Stimulated activated CD4-positive, alpha-beta T cell treated with anti-CD3 and anti-CD28 coated beads, Interleukin-2, amount 100 ng/mL, for 48 hours (primary cell): ENCODE measurements at regions not wholly inside any gene's neighbourhood (a gene's known extent, or its start where the extent isn't known, plus 50 kb on each side); places are given as distances from the start of the nearest gene placed in this dataset.

ENCODE experiments used
- DNase-seq, 2 donors: peaks; one replicate each; pipeline ENCODE4 v3.0.0-alpha.2; 2020

DNA sequence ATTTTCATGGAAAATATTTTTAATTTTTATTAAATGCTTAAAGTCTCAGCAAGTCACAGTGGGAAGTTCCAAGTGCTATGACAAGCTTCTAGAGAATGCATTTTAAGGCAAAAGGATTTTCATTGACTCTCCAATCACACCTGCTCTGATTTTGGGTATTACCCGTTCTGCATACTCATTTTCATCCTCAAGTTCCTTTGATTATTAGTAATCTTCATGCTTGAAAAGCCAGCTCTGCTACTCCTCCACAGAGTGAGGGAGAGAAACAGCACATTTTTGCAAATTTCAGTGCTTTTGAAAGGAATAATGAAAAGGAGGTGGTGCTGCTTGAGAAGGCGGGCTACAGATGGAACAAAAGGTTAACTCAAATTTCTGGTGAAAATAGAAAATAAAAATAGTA, 450.7 kb downstream of the NSUN3 start:
- no peak for DNase-seq

DNA sequence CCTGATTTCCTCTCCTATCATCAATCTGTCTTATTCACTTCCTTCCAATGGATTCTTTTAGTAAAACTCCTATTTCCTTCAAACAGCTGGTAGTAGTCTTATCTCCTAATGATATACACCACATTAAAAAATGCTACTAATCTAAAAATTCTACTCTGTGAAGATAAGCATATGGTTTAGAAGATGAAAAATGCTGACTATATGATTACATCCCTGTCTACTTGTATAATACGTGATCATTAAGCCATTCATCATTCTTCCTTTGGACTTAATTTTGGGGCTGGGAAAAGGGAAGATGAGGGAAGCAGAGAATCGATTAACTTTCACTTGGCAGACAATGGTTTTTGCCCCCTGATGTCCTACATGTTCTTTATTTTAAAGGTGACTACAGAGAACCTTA, 453.1 kb downstream of the NSUN3 start:
- DNase-seq = no peak

DNA sequence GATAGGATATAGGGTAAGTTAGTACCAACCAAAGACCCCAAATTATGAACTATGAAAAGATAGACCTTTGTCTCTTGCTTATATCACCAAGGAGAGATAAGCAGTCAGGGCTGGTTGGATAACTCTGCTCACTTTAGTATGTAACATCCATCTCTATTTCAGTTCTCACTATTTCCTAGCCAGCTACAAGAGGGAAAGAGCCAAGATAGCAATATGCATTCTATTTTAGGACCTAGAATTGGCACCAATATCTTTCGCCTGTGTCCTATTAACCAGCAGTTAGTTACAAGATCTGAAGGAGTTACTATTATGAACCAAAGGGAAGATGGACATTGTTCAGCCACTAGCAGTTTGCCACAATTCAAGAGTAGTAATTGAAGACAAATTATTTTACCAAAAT, 457.5 kb downstream of the NSUN3 start:
- DNase-seq = no peak

DNA sequence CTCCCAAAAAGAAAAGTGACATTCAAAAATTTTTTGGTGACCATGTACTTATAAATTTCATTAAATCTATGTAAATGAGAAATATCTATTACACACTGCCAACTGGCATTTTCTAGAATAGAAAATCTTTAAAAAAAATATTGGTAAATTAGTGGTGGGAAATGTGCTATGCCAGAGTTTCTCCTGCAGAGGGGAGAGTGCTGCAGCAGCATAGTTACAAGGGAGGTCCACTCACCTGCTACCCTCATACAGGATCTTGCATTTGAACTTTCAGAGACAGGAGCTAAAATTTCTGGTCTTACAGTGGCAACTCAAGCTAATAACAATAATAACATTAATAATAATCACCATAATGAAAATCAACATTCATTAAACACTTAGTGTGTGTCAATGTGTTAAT, 459.6 kb downstream of the NSUN3 start:
- DNase-seq = no peak

GRCh38 chr3:94524102-94524919, 461.4 kb downstream of the NSUN3 start:
- no peak for DNase-seq

DNA sequence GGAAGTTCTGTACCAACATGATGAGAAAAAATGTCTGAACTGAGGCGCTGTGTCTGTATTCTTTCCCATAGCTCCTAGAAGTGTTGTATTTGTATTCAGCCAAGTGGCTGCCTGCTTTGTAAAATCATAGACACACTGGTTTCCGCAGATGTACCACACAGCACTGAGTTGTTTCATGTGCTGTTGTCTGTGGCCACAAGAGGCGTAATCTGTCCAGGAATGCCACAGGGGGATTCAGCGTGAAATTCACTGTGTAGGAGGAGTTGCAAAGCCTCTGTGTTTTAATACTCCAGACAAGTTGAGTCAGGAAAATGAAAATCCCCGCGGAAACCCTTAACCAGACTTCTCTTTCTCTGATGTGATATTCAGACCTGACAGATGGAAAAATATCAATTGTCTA, 462.2 kb downstream of the NSUN3 start:
- DNase-seq = no peak

- DNase-seq = no peak
These were observed 467.0 kb downstream of the NSUN3 start for GRCh38 chr3:94529816-94530215.

DNA sequence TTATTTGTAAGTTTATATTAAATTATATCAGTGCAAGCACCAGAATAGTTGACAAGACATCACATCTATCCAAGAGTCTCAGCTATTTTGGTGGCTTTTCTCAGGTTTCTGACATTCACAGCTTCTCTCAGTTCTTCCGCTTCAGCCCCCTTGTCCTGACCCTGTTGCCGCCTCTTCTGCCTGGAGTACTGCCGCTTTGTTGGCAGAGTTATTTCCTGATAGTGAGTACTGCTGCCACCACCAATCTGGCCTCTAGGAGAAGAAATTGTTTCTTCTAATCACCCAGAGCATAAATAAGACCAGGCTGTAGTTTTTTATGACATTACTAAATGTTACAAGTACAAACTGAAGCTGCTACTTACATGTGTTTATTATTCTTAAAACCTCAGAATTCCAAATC, 470.1 kb downstream of the NSUN3 start:
- no peak for DNase-seq

DNA sequence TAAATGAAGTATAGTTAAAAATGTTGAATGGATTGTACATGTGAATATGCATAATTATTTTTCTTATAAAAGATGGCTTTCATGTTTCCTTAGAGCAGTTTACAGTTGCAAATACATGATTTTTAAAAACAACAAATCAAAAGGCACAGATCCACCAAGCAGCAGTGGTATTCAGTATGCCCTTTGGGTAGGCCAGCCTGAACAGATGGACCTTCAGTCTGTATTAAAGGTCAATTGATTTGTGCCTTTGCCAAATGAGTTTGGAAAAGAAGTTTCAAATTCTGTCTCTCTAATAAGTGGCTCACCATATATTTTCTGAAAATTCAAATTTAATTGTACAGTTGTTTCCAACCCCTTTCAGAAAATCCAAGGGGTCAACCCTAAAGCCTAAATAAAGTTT, 477.1 kb downstream of the NSUN3 start:
- DNase-seq = no peak

DNA sequence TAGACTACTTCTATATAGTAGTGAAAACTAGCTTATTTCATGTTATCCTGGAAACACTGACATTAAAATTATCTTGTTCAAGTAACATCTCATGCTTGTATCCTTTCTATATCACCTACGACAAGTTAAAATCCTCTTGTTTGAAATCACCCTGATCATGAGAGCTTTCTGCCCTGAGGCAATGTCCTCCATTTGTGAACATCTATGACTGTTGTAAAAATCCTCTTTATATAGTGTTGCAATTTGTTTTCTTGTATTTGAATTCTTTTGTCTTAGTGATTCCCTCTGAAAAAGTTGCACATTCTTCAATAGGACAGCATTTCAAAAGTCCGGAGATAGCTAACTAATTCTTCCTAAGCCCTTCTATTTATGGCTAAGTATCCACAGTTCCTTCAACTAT, 480.3 kb downstream of the NSUN3 start:
- no peak for DNase-seq

GRCh38 chr3:94544131-94544789, 481.4 kb downstream of the NSUN3 start:
- DNase-seq = no peak

- no peak for DNase-seq
These were observed 485.9 kb downstream of the NSUN3 start for GRCh38 chr3:94548581-94549316.

DNA sequence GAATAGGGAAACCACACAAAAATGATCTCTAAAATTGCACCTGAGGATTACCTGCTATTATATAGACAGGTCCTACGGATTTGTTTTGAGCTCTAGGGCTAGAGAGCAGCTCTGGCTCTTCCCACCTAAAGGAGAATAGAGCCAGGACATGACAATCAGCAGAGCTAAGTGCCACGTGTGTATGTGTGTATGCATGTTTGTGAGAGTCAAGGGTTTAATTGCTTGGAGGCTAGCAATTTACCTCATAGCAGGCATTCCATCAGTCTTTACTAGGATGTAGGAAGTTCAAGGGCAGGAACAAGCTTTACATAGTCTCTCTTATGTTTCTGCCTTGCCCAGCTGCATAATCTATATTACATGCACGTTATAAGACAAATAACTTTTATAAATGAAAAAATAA, 498.2 kb downstream of the NSUN3 start:
- no peak for DNase-seq

GRCh38 chr3:94564247-94564646, 501.4 kb downstream of the NSUN3 start:
- DNase-seq = no peak

DNA sequence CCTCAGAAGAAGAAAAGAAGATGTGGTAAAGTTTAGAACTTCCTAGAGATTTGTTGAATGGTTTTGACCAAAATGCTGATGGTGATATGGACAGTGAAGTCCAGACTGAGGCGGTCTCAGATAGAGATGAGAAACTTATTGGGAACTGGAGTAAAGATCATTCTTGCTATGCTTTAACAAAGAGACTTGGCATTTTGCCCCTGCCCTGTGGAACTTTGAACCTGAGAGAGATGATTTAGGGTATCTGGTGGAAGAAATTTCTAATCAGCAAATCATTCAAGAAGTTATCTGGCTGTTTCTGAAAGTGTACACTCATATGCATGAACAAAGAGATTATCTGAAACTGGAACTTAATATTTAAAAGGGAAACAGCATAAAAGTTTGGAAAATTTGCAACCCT, 505.2 kb downstream of the NSUN3 start:
- no peak for DNase-seq

GRCh38 chr3:94573337-94573736, 510.5 kb downstream of the NSUN3 start:
- no peak for DNase-seq

DNA sequence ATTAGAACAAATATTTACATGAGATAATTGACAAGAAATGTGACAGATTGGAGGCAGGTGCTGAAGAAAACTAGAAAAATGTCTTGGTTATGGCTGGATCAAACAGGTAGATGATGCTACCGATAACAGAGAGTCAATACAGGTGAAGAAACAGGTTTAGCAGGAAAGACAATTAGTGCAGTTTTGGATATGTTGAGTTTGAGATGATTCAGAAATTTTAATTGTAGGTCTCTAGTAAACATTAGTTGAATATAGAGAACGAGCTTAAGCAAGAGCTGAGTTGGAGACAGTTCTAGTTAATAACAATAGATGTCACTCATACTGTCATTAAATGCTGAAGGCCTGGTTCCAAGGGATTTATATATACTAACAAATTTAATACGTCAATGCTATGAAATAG, 524.4 kb downstream of the NSUN3 start:
- no peak for DNase-seq

DNA sequence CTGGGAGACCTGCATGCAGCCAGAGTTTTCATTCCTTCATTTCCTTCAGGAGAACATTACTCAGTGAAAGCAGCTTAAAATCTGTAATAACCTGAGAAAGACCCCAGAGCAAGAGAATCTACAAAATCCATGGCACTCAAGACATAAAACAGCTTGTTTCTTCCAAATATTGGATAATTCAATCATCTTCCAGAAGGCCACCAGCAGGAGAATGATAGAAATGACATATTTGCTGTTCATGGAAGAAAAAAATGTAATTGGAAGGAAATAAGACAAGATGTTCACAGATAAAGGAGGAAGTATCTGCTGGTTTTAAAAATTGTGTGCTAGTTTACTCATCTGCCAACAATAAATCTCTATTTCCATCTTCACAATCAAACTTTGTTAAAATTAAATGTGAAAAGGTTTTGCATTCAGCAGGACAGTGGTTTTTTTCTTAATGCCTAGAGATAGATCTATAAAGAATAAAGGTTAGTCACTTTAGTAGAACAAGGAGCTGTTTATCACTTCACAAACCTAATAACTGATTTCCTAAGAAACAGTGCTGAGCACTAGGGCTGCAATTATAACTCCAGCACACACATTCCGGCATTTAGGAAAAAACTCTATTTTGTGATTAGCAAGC, 530.8 kb downstream of the NSUN3 start:
- no peak for DNase-seq

DNA sequence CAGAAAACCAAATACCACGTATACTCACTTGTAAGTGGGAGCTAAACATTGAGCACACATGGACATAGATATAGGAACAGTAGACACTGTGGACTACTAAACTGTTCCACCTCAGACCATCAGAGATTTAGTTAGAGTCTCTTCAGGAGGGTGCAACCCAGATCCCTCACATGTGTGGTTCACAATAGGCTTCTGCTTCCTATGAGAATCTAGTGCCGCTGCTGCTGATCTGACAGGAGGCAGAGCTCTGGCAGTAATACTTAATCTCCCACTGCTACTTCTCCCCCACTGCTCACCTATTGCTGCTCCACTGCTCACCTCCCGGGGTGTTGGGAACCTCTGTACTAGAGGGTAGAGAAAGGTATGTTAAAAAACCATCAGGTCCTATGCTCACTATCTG, 533.3 kb downstream of the NSUN3 start:
- DNase-seq = no peak

GRCh38 chr3:94596887-94597566, 534.2 kb downstream of the NSUN3 start:
- no peak for DNase-seq

GRCh38 chr3:94607778-94608177, 544.9 kb downstream of the NSUN3 start:
- DNase-seq = no peak

GRCh38 chr3:94609908-94610307, 547.0 kb downstream of the NSUN3 start:
- DNase-seq = no peak

DNA sequence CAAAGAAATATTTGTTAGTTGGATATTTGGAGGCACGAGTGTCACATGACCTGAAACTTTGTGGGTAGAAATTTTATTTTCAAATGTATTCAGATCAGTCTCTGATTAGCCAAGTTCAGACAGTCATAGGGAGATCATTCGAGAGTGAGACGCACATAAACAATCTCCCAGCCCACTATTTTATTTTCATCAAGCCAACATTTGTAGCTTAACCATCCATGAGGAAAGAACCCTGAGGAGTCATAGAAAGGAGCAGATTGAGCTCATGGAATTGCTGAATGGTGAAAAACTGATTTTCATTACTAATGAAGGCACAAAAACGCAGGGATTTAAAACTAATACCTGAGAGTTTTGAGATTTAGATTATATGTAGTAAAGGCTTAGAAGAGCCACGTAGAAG, 548.7 kb downstream of the NSUN3 start:
- no peak for DNase-seq
